Gastroesophageal sphincter (tissue), 3 donors: ENCODE measurements at regions not wholly inside any gene's neighbourhood (a gene's known extent, or its start where the extent isn't known, plus 50 kb on each side); places are given as distances from the start of the nearest gene placed in this dataset.

ENCODE experiments used
- EP300 ChIP-seq: sonication (generic); formaldehyde crosslinking; IDR thresholded peaks from one replicate; pipeline ENCODE4 v1.6.1; 2017; ENCODE audit warnings: antibody characterized with exemption, mild to moderate bottlenecking
- POLR2A ChIP-seq, 2 donors: fragments of 450-650 bp; IDR thresholded peaks; one replicate each; pipeline ENCODE4 v1.6.1; 2017; ENCODE audit warnings: antibody characterized with exemption in 2 of 2, mild to moderate bottlenecking in 2 of 2, moderate library complexity in 1 of 2
- POLR2AphosphoS5 ChIP-seq: sonication (generic); formaldehyde crosslinking; IDR thresholded peaks from one replicate; pipeline ENCODE4 v1.6.1; 2017; ENCODE audit warnings: antibody characterized with exemption
- TF ChIP-seq, protein P1 (sequence below), 4 experiments: fragments of 200-600 bp in 2 of 4; fragments of 450-650 bp in 2 of 4; sonication (generic) in 1 of 4; IDR thresholded peaks; one replicate each; pipeline ENCODE4 v1.5.1; 2017 to 2019; ENCODE audit warnings: antibody characterized with exemption in 4 of 4, mild to moderate bottlenecking in 2 of 4, moderate library complexity in 2 of 4

DNA sequence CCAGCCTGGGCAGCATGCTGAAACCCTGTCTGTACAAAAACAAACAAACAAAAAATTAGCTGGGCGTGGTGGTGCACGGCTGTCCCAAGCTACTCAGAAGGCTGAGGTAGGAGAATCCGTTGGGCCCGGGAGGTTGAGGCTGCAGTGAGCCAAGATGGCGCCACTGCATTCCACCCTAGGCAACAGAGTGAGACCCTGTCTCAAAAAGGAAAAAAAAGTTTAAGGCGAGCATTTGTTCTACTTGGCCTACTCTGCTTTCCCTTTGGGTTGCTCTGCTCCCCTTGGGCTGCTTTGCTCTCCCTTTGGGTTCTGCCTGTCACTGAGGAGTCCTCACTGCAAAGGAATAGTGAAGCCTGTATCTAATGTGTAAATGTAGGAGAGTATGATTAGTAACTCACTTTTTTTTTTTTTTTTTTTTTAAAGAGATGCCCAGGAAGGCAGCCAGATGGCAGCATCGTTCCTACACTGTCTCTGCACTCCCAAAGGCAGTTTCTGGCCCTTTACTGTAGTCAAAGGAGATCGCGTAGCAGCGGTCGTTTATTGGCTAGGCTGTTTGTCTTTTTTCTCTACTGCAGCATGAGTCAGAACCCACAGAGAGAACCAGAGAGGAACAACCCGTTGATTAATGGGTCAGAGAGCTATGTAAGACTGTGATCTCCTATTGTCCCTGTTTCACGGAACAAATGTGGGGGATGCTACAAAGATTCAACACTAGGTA lies 118.3 kb upstream of the CWC22 start:
- TF ChIP-seq, protein P1, sequence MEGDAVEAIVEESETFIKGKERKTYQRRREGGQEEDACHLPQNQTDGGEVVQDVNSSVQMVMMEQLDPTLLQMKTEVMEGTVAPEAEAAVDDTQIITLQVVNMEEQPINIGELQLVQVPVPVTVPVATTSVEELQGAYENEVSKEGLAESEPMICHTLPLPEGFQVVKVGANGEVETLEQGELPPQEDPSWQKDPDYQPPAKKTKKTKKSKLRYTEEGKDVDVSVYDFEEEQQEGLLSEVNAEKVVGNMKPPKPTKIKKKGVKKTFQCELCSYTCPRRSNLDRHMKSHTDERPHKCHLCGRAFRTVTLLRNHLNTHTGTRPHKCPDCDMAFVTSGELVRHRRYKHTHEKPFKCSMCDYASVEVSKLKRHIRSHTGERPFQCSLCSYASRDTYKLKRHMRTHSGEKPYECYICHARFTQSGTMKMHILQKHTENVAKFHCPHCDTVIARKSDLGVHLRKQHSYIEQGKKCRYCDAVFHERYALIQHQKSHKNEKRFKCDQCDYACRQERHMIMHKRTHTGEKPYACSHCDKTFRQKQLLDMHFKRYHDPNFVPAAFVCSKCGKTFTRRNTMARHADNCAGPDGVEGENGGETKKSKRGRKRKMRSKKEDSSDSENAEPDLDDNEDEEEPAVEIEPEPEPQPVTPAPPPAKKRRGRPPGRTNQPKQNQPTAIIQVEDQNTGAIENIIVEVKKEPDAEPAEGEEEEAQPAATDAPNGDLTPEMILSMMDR (IDR thresholded peaks at IDR 0.05): peak; percentile 18 to 65 (median 36)
- TF ChIP-seq POLR2A (IDR thresholded peaks at IDR 0.05) (no peak), EP300 (no peak), POLR2AphosphoS5 (no peak)
